Colonic mucosa (tissue), 4 donors: ENCODE measurements at regions not wholly inside any gene's neighbourhood (a gene's known extent, or its start where the extent isn't known, plus 50 kb on each side); places are given as distances from the start of the nearest gene placed in this dataset.

Experiments
- DNase-seq: peaks from one replicate; pipeline ENCODE4 v3.0.0-alpha.2; 2020
- H3K27ac ChIP-seq: fragments of 200-600 bp; one replicate; pipeline ENCODE4 v1.8.0; 2021
- H3K27me3 ChIP-seq: fragments of 200-600 bp; one replicate; pipeline ENCODE4 v1.8.0; 2021
- H3K36me3 ChIP-seq: fragments of 200-600 bp; one replicate; pipeline ENCODE4 v1.8.0; 2021
- H3K4me1 ChIP-seq: fragments of 200-600 bp; one replicate; pipeline ENCODE4 v1.8.0; 2021; ENCODE audit warnings: mild to moderate bottlenecking
- H3K4me3 ChIP-seq: fragments of 200-600 bp; one replicate; pipeline ENCODE4 v1.8.0; 2021
- H3K9ac ChIP-seq, 2 donors: one replicate each; pipeline ENCODE4 v1.7.0; 2013; ENCODE audit warnings: control low read depth in 2 of 2, low read depth in 2 of 2, low read length in 2 of 2
- H3K9me3 ChIP-seq: fragments of 200-600 bp; one replicate; pipeline ENCODE4 v1.8.0; 2021
- CTCF ChIP-seq: fragments of 200-600 bp; IDR thresholded peaks from one replicate; pipeline ENCODE4 v1.8.0; 2022; ENCODE audit warnings: antibody characterized with exemption, mild to moderate bottlenecking
- intact Hi-C: fragments of 100-400 bp; cut with DNase I; formaldehyde crosslinking; loops from one replicate; pipeline ENCODE4 v1.14.1; 2022
- donor health status: healthy.
- donor health status: DM: no; HTN: no; CAD: no.
- donor health status: DM: no; HTN: no; CAD: no.

- TF ChIP-seq CTCF, result no peak
- Histone ChIP-seq H3K27ac (no peak overlapping the region), H3K27me3 (no peaks in the 10 kb centered on the region), H3K9me3 (no peaks in the 10 kb centered on the region), H3K9ac (no peak overlapping the region), H3K4me1 (no peaks in the 10 kb centered on the region), H3K36me3 (no peaks in the 10 kb centered on the region), H3K4me3 (no peak overlapping the region)
- intact Hi-C loops, result no loop called here
- no peak for DNase-seq
Observed at GRCh38 chr15:81843757-81844407, 201.9 kb downstream of the MEX3B start.

- no peaks in the 10 kb centered on the region for H3K9me3 ChIP-seq
- no peak for TF ChIP-seq CTCF
- H3K9ac ChIP-seq, result no peak overlapping the region
- no peaks in the 10 kb centered on the region for H3K36me3 ChIP-seq
- no peaks in the 10 kb centered on the region for H3K4me1 ChIP-seq
- no peak for DNase-seq
- H3K4me3 ChIP-seq, result no peak overlapping the region
- no peak overlapping the region for H3K27ac ChIP-seq
- intact Hi-C loops, result no loop called here
- no peaks in the 10 kb centered on the region for H3K27me3 ChIP-seq
Observed at GRCh38 chr15:81843226-81843625, 202.6 kb downstream of the MEX3B start.

GRCh38 chr15:81839387-81839786 lies 206.4 kb downstream of the MEX3B start:
- TF ChIP-seq CTCF, result no peak
- Histone ChIP-seq H3K4me3 (no peak overlapping the region), H3K36me3 (no peaks in the 10 kb centered on the region), H3K27ac (no peak overlapping the region), H3K9ac (no peak overlapping the region), H3K27me3 (no peaks in the 10 kb centered on the region), H3K4me1 (no peaks in the 10 kb centered on the region), H3K9me3 (no peaks in the 10 kb centered on the region)
- DNase-seq, result no peak
- intact Hi-C loops, result no loop called here

- no peaks in the 10 kb centered on the region for H3K4me1 ChIP-seq
- no peak for TF ChIP-seq CTCF
- H3K27ac ChIP-seq, result no peak overlapping the region
- H3K27me3 ChIP-seq, result no peaks in the 10 kb centered on the region
- H3K9me3 ChIP-seq, result no peaks in the 10 kb centered on the region
- H3K9ac ChIP-seq, result no peak overlapping the region
- H3K4me3 ChIP-seq, result no peak overlapping the region
- intact Hi-C loops, result no loop called here
- no peak for DNase-seq
- H3K36me3 ChIP-seq, result no peaks in the 10 kb centered on the region
Observed at GRCh38 chr15:81835731-81836130, 210.1 kb downstream of the MEX3B start.

GRCh38 chr15:81830520-81830919 lies 215.3 kb downstream of the MEX3B start:
- H3K27me3 ChIP-seq, result no peaks in the 10 kb centered on the region
- H3K27ac ChIP-seq, result no peak overlapping the region
- intact Hi-C loops, result no loop called here
- H3K9me3 ChIP-seq, result no peaks in the 10 kb centered on the region
- no peaks in the 10 kb centered on the region for H3K36me3 ChIP-seq
- no peak overlapping the region for H3K4me3 ChIP-seq
- TF ChIP-seq CTCF, result no peak
- DNase-seq, result no peak
- no peaks in the 10 kb centered on the region for H3K4me1 ChIP-seq
- no peak overlapping the region for H3K9ac ChIP-seq
